K562 (cell line): ENCODE measurements at regions not wholly inside any gene's neighbourhood (a gene's known extent, or its start where the extent isn't known, plus 50 kb on each side); places are given as distances from the start of the nearest gene placed in this dataset.

Experiments
- ATAC-seq: fragments of 200-7000 bp; cut with Tn5 transposase; 3 replicates; pipeline ENCODE4 v1.9.1; 2020; ENCODE audit warnings: moderate library complexity
- BruUV-seq: library from RNA; stranded (reverse); fragments of 400-500 nt; replicated peaks from 2 replicates; lab custom pipeline; 2021; lab: Mats Ljungman, UMichigan
- CTCF ChIA-PET: fragments of 300-600 bp; formaldehyde crosslinking; extraction: SDS; loops from one replicate; lab custom pipeline; 2021; ENCODE audit warnings: low intra/inter-chr PET ratio; lab: Yijun Ruan, JAX
- POLR2A ChIA-PET: fragments of 300-600, 350-650 bp; sonication (Branson Sonifier 250); formaldehyde crosslinking; extraction: SDS; loops from one replicate; lab custom pipeline; 2021; ENCODE audit warnings: antibody characterized with exemption, inconsistent platforms; lab: Yijun Ruan, JAX
- DNase-seq, 4 experiments: peaks; one replicate each; pipeline versions ENCODE4 v3.0.0 to v3.0.0-alpha.2; 2011 to 2018; ENCODE audit warnings: low spot score in 3 of 4, mixed read lengths in 3 of 4; ENCODE audit errors: extremely low read depth in 1 of 4
- FAIRE-seq: peaks from 2 replicates; lab custom pipeline; 2011; peaks lifted over from hg19 to GRCh38; lab: Jason Lieb, UNC
- H2AFZ ChIP-seq: 2 replicates; pipeline ENCODE4 v1.6.0; 2011; ENCODE audit warnings: low read depth, low read length, control low read depth, inconsistent platforms
- H3K27ac ChIP-seq: fragments of 200-600 bp; 3 replicates; pipeline ENCODE4 v1.8.0; 2011; ENCODE audit warnings: low read depth, mild to moderate bottlenecking, control low read depth, inconsistent platforms, low read length, moderate library complexity, mixed read lengths; ENCODE audit errors: extremely low read depth
- H3K27me3 ChIP-seq, 2 experiments: fragments of 300-600 bp in 1 of 2; 2 replicates in 1 of 2; 3 replicates in 1 of 2; pipeline versions ENCODE4 v1.6.0 to v1.8.0; 2011; ENCODE audit warnings: inconsistent platforms in 2 of 2, low read length in 2 of 2, mild to moderate bottlenecking in 1 of 2, mixed read lengths in 1 of 2, moderate library complexity in 1 of 2; ENCODE audit not compliant: control insufficient read depth in 2 of 2, insufficient read depth in 2 of 2
- H3K36me3 ChIP-seq: fragments of 300-600 bp; 3 replicates; pipeline ENCODE4 v1.8.0; 2011; ENCODE audit warnings: mild to moderate bottlenecking, low read length, inconsistent platforms; ENCODE audit not compliant: control insufficient read depth, insufficient read depth
- H3K4me1 ChIP-seq, 2 experiments: fragments of 200-600 bp in 1 of 2; replicated peaks in 1 of 2; 2 replicates in 1 of 2; 3 replicates in 1 of 2; pipeline versions ENCODE4 v1.5.1 to v1.8.0; 2011; ENCODE audit warnings: inconsistent platforms in 2 of 2, low read length in 2 of 2, mild to moderate bottlenecking in 1 of 2, mixed read lengths in 1 of 2, moderate library complexity in 1 of 2; ENCODE audit not compliant: control insufficient read depth in 2 of 2, insufficient read depth in 2 of 2
- H3K4me2 ChIP-seq: 2 replicates; pipeline ENCODE4 v1.6.1; 2011; ENCODE audit warnings: low read length, control low read depth, inconsistent platforms, mixed read lengths; ENCODE audit not compliant: insufficient read depth
- H3K4me3 ChIP-seq: fragments of 200-600 bp; sonication (generic), shearing (Covaris generic); 2 replicates; pipeline ENCODE4 v1.5.1; 2016; ENCODE audit warnings: control low read depth, inconsistent platforms
- H3K79me2 ChIP-seq: fragments of 200-600 bp; 3 replicates; pipeline ENCODE4 v1.8.0; 2011; ENCODE audit warnings: low read length, inconsistent platforms; ENCODE audit not compliant: control insufficient read depth, insufficient read depth
- H3K9ac ChIP-seq, 2 experiments: 2 replicates each; pipeline versions ENCODE4 v1.6.0 to v1.6.1; 2011; ENCODE audit warnings: low read depth in 2 of 2, low read length in 2 of 2, control low read depth in 1 of 2, inconsistent platforms in 1 of 2, mild to moderate bottlenecking in 1 of 2, mixed read lengths in 1 of 2; ENCODE audit not compliant: insufficient read depth in 1 of 2
- H3K9me1 ChIP-seq: one replicate; pipeline ENCODE4 v1.6.0; 2011; ENCODE audit warnings: inconsistent platforms, mild to moderate bottlenecking, low read length, moderate library complexity; ENCODE audit not compliant: control insufficient read depth, insufficient read depth
- H3K9me3 ChIP-seq: replicated peaks from 2 replicates; pipeline ENCODE4 v1.5.1; 2011; ENCODE audit warnings: low read depth, low read length, inconsistent platforms; ENCODE audit not compliant: control insufficient read depth, insufficient read depth
- H4K20me1 ChIP-seq: replicated peaks from 2 replicates; pipeline ENCODE4 v1.6.1; 2011; ENCODE audit warnings: low read length, inconsistent platforms, mixed read lengths; ENCODE audit not compliant: control insufficient read depth, insufficient read depth
- CHD7 ChIP-seq: fragments of 200-600 bp; sonication (generic); IDR thresholded peaks from one replicate; pipeline ENCODE4 v1.6.1; 2012; ENCODE audit warnings: mild to moderate bottlenecking, low read depth, low read length, inconsistent platforms
- ZNF408 ChIP-seq: fragments of 250-450 bp; sonication (Bioruptor Pico); IDR thresholded peaks from 2 replicates; pipeline ENCODE4 v1.4.0; 2020; ENCODE audit warnings: low read depth, mild to moderate bottlenecking, moderate library complexity
- WGBS: fragments of 100-300 bp; shearing (Covaris generic); methylation state at CpG from one replicate; pipeline ENCODE4 v1.1.6; 2016; ENCODE audit warnings: low coverage, mixed read lengths; ENCODE audit not compliant: insufficient coverage; ENCODE audit errors: missing lambda C conversion rate; 5-methylcytosine and 5-hydroxymethylcytosine counted together
- in situ Hi-C: fragments of 300-500 bp; cut with MboI; formaldehyde crosslinking; loops from 4 replicates; pipeline ENCODE4 v1.15.0; 2018; ENCODE audit warnings: inconsistent platforms, mixed read lengths
- intact Hi-C: fragments of 100-400 bp; cut with micrococcal nuclease; formaldehyde crosslinking; loops from 2 replicates; pipeline ENCODE4 v1.14.2; 2022

- intact Hi-C loops = no loop called here
- POLR2A ChIA-PET = no interaction called here
- TF ChIP-seq CHD7 (peak; percentile 89), ZNF408 (CRISPR knock-in tag) (no peak)
- H3K36me3 ChIP-seq = no peaks in the 10 kb centered on the region
- H3K27me3 ChIP-seq = peaks cover 25 to 49% of the 10 kb centered on the region in 2 experiments; a peak in 4 of 5 replicates
- DNase-seq = no peak
- no peak overlapping the region for H3K9ac ChIP-seq
- no peaks in the 10 kb centered on the region for H3K79me2 ChIP-seq
- BruUV-seq = no TSS peak
- H3K9me1 ChIP-seq = no peaks in the 10 kb centered on the region
- H3K4me2 ChIP-seq = no peak overlapping the region
- H3K4me3 ChIP-seq = no peak overlapping the region
- no peak overlapping the region for H2AFZ ChIP-seq
- ATAC-seq = peak; percentile 42
- no peak overlapping the region for H3K27ac ChIP-seq
- no peak for FAIRE-seq
- CTCF ChIA-PET = interaction anchor here (0.6 to 3.1 kb wide), 3 partner anchors 60 to 256 kb away, joined by 5 to 24 read pairs (median 8); no protein-coding TSS in a partner anchor
- peaks cover 9% of the 10 kb centered on the region for H4K20me1 ChIP-seq
- WGBS = 11% methylated on average over 15 of the region's 16 CpGs
- in situ Hi-C loops = no loop called here
- no peaks in the 10 kb centered on the region for H3K9me3 ChIP-seq
- H3K4me1 ChIP-seq = peaks cover 0 to 14% of the 10 kb centered on the region in 2 experiments; a peak in 2 of 5 replicates
Observed at GRCh38 chr6:41426438-41426851, 91.0 kb downstream of the NCR2 start.
